IMR-90 (cell line): ENCODE measurements at regions not wholly inside any gene's neighbourhood (a gene's known extent, or its start where the extent isn't known, plus 50 kb on each side); places are given as distances from the start of the nearest gene placed in this dataset.

Source experiments
- ATAC-seq: fragments of 200-7000 bp; cut with Tn5 transposase; 2 replicates; pipeline ENCODE4 v1.9.1; 2020; ENCODE audit warnings: low read depth, mild to moderate bottlenecking, moderate library complexity
- BruUV-seq: library from RNA; stranded (reverse); fragments of 400-500 nt; replicated peaks from 2 replicates; lab custom pipeline; 2021; lab: Mats Ljungman, UMichigan
- CTCF ChIA-PET: fragments of 300-600 bp; formaldehyde crosslinking; extraction: SDS; loops from one replicate; lab custom pipeline; 2021; ENCODE audit warnings: antibody characterized with exemption; lab: Yijun Ruan, JAX
- POLR2A ChIA-PET: fragments of 300-600 bp; sonication (Branson Sonifier 250); formaldehyde crosslinking; loops from one replicate; lab custom pipeline; 2022; ENCODE audit warnings: antibody characterized with exemption; ENCODE audit not compliant: unreplicated experiment; lab: Charles Lee
- DNase-seq: peaks from one replicate; pipeline ENCODE4 v3.0.0; 2013
- H2AFZ ChIP-seq: replicated peaks from 2 replicates; pipeline ENCODE3; 2013; ENCODE audit warnings: low read length, mild to moderate bottlenecking; ENCODE audit not compliant: poor library complexity
- H2AK5ac ChIP-seq: 2 replicates; pipeline ENCODE4 v1.6.1; 2013; ENCODE audit warnings: low read depth, low read length, inconsistent platforms
- H2AK9ac ChIP-seq: replicated peaks from 2 replicates; pipeline ENCODE3; 2013; ENCODE audit warnings: mild to moderate bottlenecking, low read depth, low read length, moderate library complexity; ENCODE audit not compliant: poor library complexity
- H2BK120ac ChIP-seq: 2 replicates; pipeline ENCODE4 v1.6.1; 2013; ENCODE audit warnings: low read depth, low read length, inconsistent platforms
- H2BK15ac ChIP-seq: 3 replicates; pipeline ENCODE4 v1.6.1; 2013; ENCODE audit warnings: low read depth, low read length, inconsistent platforms
- H2BK20ac ChIP-seq: 2 replicates; pipeline ENCODE4 v1.6.1; 2013; ENCODE audit warnings: low read depth, mild to moderate bottlenecking, inconsistent platforms, low read length, moderate library complexity
- H2BK5ac ChIP-seq: 2 replicates; pipeline ENCODE4 v1.6.1; 2013; ENCODE audit warnings: mild to moderate bottlenecking, low read depth, low read length, inconsistent platforms; ENCODE audit not compliant: poor library complexity, severe bottlenecking
- H3K14ac ChIP-seq: replicated peaks from 2 replicates; pipeline ENCODE4 v1.6.1; 2013; ENCODE audit warnings: low read depth, low read length, inconsistent platforms
- H3K18ac ChIP-seq: 2 replicates; pipeline ENCODE4 v1.6.1; 2013; ENCODE audit warnings: low read depth, low read length, control low read depth
- H3K23ac ChIP-seq: 2 replicates; pipeline ENCODE4 v1.6.1; 2013; ENCODE audit warnings: low read depth, low read length, inconsistent platforms
- H3K27ac ChIP-seq: 2 replicates; pipeline ENCODE4 v1.5.1; 2013; ENCODE audit warnings: mild to moderate bottlenecking, control low read depth, low read length; ENCODE audit not compliant: insufficient read depth
- H3K27me3 ChIP-seq: 2 replicates; pipeline ENCODE4 v1.6.1; 2013; ENCODE audit warnings: low read length; ENCODE audit not compliant: control insufficient read depth, insufficient read depth
- H3K36me3 ChIP-seq: 2 replicates; pipeline ENCODE4 v1.6.1; 2013; ENCODE audit warnings: low read length, mixed read lengths; ENCODE audit not compliant: control insufficient read depth, insufficient read depth
- H3K4ac ChIP-seq: 2 replicates; pipeline ENCODE4 v1.6.1; 2013; ENCODE audit warnings: low read depth, low read length, inconsistent platforms
- H3K4me1 ChIP-seq: 2 replicates; pipeline ENCODE4 v1.6.1; 2013; ENCODE audit warnings: low read length, mixed read lengths; ENCODE audit not compliant: control insufficient read depth, insufficient read depth
- H3K4me2 ChIP-seq: 2 replicates; pipeline ENCODE4 v1.6.1; 2013; ENCODE audit warnings: low read depth, mild to moderate bottlenecking, control low read depth, low read length, moderate library complexity
- H3K4me3 ChIP-seq: 2 replicates; pipeline ENCODE4 v1.5.1; 2013; ENCODE audit warnings: low read depth, mild to moderate bottlenecking, control low read depth, low read length, moderate library complexity; ENCODE audit not compliant: insufficient read depth
- H3K56ac ChIP-seq: 2 replicates; pipeline ENCODE4 v1.6.1; 2013; ENCODE audit warnings: low read length, inconsistent platforms; ENCODE audit not compliant: insufficient read depth; ENCODE audit errors: extremely low read depth
- H3K79me1 ChIP-seq, 2 experiments: 2 replicates each; pipeline ENCODE4 v1.6.1; 2013; ENCODE audit warnings: low read length in 2 of 2, inconsistent platforms in 1 of 2, low read depth in 1 of 2
- H3K9ac ChIP-seq: 2 replicates; pipeline ENCODE4 v1.6.1; 2013; ENCODE audit warnings: low read depth, low read length, control low read depth
- H3K9me1 ChIP-seq: 2 replicates; pipeline ENCODE4 v1.6.1; 2013; ENCODE audit warnings: low read length, inconsistent platforms; ENCODE audit not compliant: insufficient read depth
- H3K9me3 ChIP-seq: 2 replicates; pipeline ENCODE4 v1.6.1; 2013; ENCODE audit warnings: low read length; ENCODE audit not compliant: control insufficient read depth, insufficient read depth
- H4K20me1 ChIP-seq: 2 replicates; pipeline ENCODE4 v1.6.1; 2013; ENCODE audit warnings: low read length, inconsistent platforms; ENCODE audit not compliant: insufficient read depth
- H4K5ac ChIP-seq: 2 replicates; pipeline ENCODE4 v1.6.1; 2013; ENCODE audit warnings: mild to moderate bottlenecking, low read depth, low read length, control low read depth
- H4K8ac ChIP-seq, 2 experiments: 2 replicates each; pipeline ENCODE4 v1.6.1; 2013; ENCODE audit warnings: low read depth in 2 of 2, low read length in 2 of 2, control low read depth in 1 of 2, inconsistent platforms in 1 of 2
- H4K91ac ChIP-seq: 2 replicates; pipeline ENCODE4 v1.6.1; 2013; ENCODE audit warnings: low read depth, low read length, inconsistent platforms; ENCODE audit not compliant: insufficient read depth
- BHLHE40 ChIP-seq: fragments of 150-350 bp; IDR thresholded peaks from 2 replicates; pipeline ENCODE4 v1.6.1; 2016; ENCODE audit warnings: mild to moderate bottlenecking, low read depth, low read length
- CHD1 ChIP-seq: IDR thresholded peaks from 2 replicates; pipeline ENCODE4 v1.6.1; 2012; ENCODE audit warnings: low read depth, low read length, improper control_type of control experiment
- FOS ChIP-seq: fragments of 150-350 bp; IDR thresholded peaks from 2 replicates; pipeline ENCODE4 v1.6.1; 2016; ENCODE audit warnings: low read depth, low read length
- MAFK ChIP-seq: IDR thresholded peaks from 2 replicates; pipeline ENCODE4 v1.6.1; 2012; ENCODE audit warnings: low read depth, low read length, improper control_type of control experiment
- MAZ ChIP-seq: IDR thresholded peaks from 2 replicates; pipeline ENCODE4 v1.6.1; 2012; ENCODE audit warnings: low read depth, mild to moderate bottlenecking, low read length, improper control_type of control experiment, moderate library complexity, borderline replicate concordance
- MXI1 ChIP-seq: IDR thresholded peaks from 2 replicates; pipeline ENCODE4 v1.6.1; 2012; ENCODE audit warnings: low read depth, mild to moderate bottlenecking, low read length, moderate library complexity, borderline replicate concordance
- POLR2A ChIP-seq: IDR thresholded peaks from 2 replicates; pipeline ENCODE4 v1.6.1; 2012; ENCODE audit warnings: mild to moderate bottlenecking, low read depth, low read length
- SMC3 ChIP-seq: fragments of 150-350 bp; IDR thresholded peaks from 2 replicates; pipeline ENCODE4 v1.6.1; 2016; ENCODE audit warnings: low read depth, mild to moderate bottlenecking, antibody characterized with exemption, low read length, moderate library complexity
- WGBS, 2 experiments: methylation state at CpG; one replicate each; pipeline versions ENCODE4 v1.1.5 to v1.1.7; 2013; ENCODE audit warnings: missing lambda C conversion rate in 2 of 2; ENCODE audit not compliant: insufficient read length in 1 of 2; ENCODE audit errors: extremely low coverage in 2 of 2; 5-methylcytosine and 5-hydroxymethylcytosine counted together
- dilution Hi-C: fragments of 300-500 bp; cut with HindIII; formaldehyde crosslinking; loops from one replicate; pipeline ENCODE4 v1.14.3; 2018; ENCODE audit warnings: low sequenced_read_pairs; ENCODE audit not compliant: unreplicated experiment
- in situ Hi-C: fragments of 300-500 bp; cut with MboI; formaldehyde crosslinking; loops from 3 replicates; pipeline ENCODE4 v1.14.3; 2019; ENCODE audit warnings: low sequenced_read_pairs, inconsistent platforms, mixed read lengths
- intact Hi-C: fragments of 100-400 bp; cut with micrococcal nuclease; formaldehyde crosslinking; loops from 2 replicates; pipeline ENCODE4 v1.10.0; 2022
- TF ChIP-seq, protein P1 (sequence below): fragments of 150-350 bp; IDR thresholded peaks from 2 replicates; pipeline ENCODE4 v1.6.1; 2016; ENCODE audit warnings: low read depth, mild to moderate bottlenecking, low read length, moderate library complexity, borderline replicate concordance

DNA sequence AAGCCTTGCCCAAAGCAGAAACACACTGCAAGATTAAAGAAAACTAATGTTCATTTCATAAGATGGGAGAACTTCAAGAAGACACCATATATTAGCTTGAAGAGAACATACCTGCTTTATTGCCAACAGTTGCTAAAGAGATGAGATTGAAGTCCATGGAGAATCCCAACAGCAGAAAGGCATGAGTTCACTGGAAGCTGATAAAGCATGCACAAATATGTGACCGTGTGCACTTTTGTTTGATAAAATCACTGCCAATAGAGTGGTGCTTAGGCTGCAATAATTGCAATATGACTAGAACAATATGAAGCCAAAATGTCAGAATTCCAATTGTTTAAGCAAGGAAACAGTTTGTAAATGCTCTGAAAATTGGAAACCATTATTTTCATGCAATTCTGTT lies 125.9 kb upstream of the PPARGC1A start:
- Histone ChIP-seq H3K4me2 (no peak overlapping the region), H3K9me1 (no peaks in the 10 kb centered on the region), H3K27me3 (no peaks in the 10 kb centered on the region; the same call in 1 of the 2 replicates), H3K18ac (no peak overlapping the region), H2AFZ (no peak overlapping the region), H3K79me1 (no peaks in the 10 kb centered on the region), H4K5ac (no peak overlapping the region), H3K9me3 (no peaks in the 10 kb centered on the region), H4K8ac (no peak overlapping the region), H4K91ac (no peak overlapping the region), H2BK5ac (no peak overlapping the region), H3K36me3 (no peaks in the 10 kb centered on the region), H2BK20ac (no peak overlapping the region), H3K27ac (no peak overlapping the region), H3K14ac (no peak overlapping the region), H3K56ac (no peak overlapping the region), H3K23ac (no peak overlapping the region), H2BK15ac (no peak overlapping the region), H2BK120ac (no peak overlapping the region), H3K4ac (no peak overlapping the region), H2AK9ac (no peak overlapping the region), H3K4me3 (no peak overlapping the region), H3K9ac (no peak overlapping the region), H3K4me1 (no peaks in the 10 kb centered on the region), H4K20me1 (no peaks in the 10 kb centered on the region), H2AK5ac (no peak overlapping the region)
- dilution Hi-C loops (no loop called here), intact Hi-C loops (no loop called here), in situ Hi-C loops (no loop called here)
- ChIA-PET POLR2A (no interaction called here), CTCF (interaction anchor here (0.7 to 1.5 kb wide), 2 partner anchors 11 to 74 kb away, joined by 3 to 6 read pairs; no protein-coding TSS in a partner anchor)
- 100% methylated on average over 1 of the region's 1 CpG; no CpG with 5 or more reads in 1 of the 2 experiments for WGBS, 2 experiments
- no peak for TF ChIP-seq BHLHE40
- TF ChIP-seq CHD1: no peak
- TF ChIP-seq POLR2A: no peak
- no peak for TF ChIP-seq MAFK
- TF ChIP-seq MXI1: no peak
- no peak for TF ChIP-seq FOS
- TF ChIP-seq SMC3: no peak
- TF ChIP-seq, protein P1, sequence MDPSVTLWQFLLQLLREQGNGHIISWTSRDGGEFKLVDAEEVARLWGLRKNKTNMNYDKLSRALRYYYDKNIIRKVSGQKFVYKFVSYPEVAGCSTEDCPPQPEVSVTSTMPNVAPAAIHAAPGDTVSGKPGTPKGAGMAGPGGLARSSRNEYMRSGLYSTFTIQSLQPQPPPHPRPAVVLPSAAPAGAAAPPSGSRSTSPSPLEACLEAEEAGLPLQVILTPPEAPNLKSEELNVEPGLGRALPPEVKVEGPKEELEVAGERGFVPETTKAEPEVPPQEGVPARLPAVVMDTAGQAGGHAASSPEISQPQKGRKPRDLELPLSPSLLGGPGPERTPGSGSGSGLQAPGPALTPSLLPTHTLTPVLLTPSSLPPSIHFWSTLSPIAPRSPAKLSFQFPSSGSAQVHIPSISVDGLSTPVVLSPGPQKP: no peak
- no peak for TF ChIP-seq MAZ
- DNase-seq (no peak), ATAC-seq (no peak)
- no TSS peak for BruUV-seq
